ENCODE measurements at regions not wholly inside any gene's neighbourhood (a gene's known extent, or its start where the extent isn't known, plus 50 kb on each side); places are given as distances from the start of the nearest gene placed in this dataset.

DNA sequence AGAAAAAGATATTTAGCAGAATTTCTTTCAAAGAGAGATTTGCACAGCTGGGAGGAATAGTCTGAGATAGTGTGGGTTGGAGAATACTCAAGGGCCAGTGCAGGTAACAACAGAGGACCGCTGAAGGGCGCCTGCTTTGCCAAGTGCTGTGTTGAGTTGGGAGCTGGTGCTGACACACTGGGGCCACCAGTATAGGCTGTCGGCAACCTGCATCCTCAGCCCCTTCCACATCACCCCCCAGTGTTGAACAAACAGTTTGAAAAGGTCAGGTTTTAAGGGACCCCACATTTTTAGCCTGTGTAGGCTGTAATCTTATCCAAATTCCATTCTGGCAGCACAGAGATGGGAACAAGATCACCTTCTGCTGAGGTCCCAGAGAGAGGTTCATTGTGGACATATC is 96.6 kb downstream of the ABHD5 start:
- POLR2A ChIA-PET, result no interaction called here
- H3K9me3 ChIP-seq (ENCODE audit: control insufficient read depth, insufficient read depth, low read length), result peaks cover 5% of the 10 kb centered on the region
- no peak overlapping the region for H3K4me3 ChIP-seq (ENCODE audit: low read depth, low read length)
- TF ChIP-seq, protein P1, sequence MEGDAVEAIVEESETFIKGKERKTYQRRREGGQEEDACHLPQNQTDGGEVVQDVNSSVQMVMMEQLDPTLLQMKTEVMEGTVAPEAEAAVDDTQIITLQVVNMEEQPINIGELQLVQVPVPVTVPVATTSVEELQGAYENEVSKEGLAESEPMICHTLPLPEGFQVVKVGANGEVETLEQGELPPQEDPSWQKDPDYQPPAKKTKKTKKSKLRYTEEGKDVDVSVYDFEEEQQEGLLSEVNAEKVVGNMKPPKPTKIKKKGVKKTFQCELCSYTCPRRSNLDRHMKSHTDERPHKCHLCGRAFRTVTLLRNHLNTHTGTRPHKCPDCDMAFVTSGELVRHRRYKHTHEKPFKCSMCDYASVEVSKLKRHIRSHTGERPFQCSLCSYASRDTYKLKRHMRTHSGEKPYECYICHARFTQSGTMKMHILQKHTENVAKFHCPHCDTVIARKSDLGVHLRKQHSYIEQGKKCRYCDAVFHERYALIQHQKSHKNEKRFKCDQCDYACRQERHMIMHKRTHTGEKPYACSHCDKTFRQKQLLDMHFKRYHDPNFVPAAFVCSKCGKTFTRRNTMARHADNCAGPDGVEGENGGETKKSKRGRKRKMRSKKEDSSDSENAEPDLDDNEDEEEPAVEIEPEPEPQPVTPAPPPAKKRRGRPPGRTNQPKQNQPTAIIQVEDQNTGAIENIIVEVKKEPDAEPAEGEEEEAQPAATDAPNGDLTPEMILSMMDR (IDR thresholded peaks at IDR 0.05; ENCODE audit: low read depth, low read length), result no peak
- H3K27me3 ChIP-seq (ENCODE audit: control insufficient read depth, insufficient read depth, low read length), result peaks cover 12% of the 10 kb centered on the region
- DNase-seq (ENCODE audit: low read depth, low spot score), result no peak
- CTCF ChIA-PET, result no interaction called here
- H3K27ac ChIP-seq (ENCODE audit: low read depth, low read length), result no peak overlapping the region

DNA sequence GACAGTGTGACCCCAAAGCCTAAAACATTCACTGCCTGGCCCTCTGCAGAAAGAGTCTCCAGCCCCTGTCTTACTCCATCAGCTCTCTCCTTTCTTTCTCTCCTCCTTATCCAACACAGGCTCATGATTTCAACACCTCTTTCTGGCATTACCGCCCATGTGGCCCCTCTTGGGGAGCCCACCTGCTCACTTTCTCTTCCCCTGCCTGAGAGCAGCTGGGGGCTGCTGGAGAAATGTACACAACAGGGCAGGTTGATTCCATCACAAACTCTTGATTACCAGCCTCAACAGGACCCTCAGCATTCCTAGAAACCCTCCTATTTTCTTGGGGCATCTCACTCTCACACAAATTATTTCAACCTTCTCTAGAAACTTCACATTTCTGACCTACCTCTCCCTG is 98.3 kb downstream of the ABHD5 start:
- TF ChIP-seq, protein P1 (IDR thresholded peaks at IDR 0.05; ENCODE audit: low read depth, low read length), result no peak
- DNase-seq (ENCODE audit: low read depth, low spot score), result no peak
- Histone ChIP-seq H3K27ac (ENCODE audit: low read depth, low read length) (no peak overlapping the region), H3K27me3 (ENCODE audit: control insufficient read depth, insufficient read depth, low read length) (peaks cover 12% of the 10 kb centered on the region), H3K4me3 (ENCODE audit: low read depth, low read length) (no peak overlapping the region), H3K9me3 (ENCODE audit: control insufficient read depth, insufficient read depth, low read length) (peaks cover 5% of the 10 kb centered on the region)
- ChIA-PET POLR2A (no interaction called here), CTCF (no interaction called here)

DNA sequence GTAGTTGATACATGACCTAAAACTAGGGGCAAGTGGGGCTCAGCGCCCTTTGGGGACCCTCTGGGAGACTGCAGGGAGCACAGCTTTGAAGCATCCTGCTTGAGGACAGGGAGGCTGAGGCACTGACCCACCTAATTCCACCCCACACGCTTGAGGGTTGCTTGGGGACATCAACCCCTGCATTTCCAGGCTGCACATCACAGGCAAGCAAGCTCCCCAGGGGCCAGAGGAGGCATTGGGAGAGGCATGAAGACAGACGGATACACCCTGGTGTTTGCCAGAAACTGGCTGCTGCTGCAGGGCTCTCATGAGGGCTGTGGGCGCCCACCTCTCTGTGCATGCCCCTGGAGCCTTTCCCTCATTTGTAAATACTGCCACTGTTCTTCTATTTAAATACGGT is 99.3 kb downstream of the ABHD5 start:
- H3K9me3 ChIP-seq (ENCODE audit: control insufficient read depth, insufficient read depth, low read length), result no peaks in the 10 kb centered on the region
- ChIA-PET CTCF (no interaction called here), POLR2A (no interaction called here)
- no peak for DNase-seq (ENCODE audit: low read depth, low spot score)
- peaks cover 12% of the 10 kb centered on the region for H3K27me3 ChIP-seq (ENCODE audit: control insufficient read depth, insufficient read depth, low read length)
- no peak overlapping the region for H3K4me3 ChIP-seq (ENCODE audit: low read depth, low read length)
- H3K27ac ChIP-seq (ENCODE audit: low read depth, low read length), result no peak overlapping the region
- TF ChIP-seq, protein P1 (IDR thresholded peaks at IDR 0.05; ENCODE audit: low read depth, low read length), result no peak

DNA sequence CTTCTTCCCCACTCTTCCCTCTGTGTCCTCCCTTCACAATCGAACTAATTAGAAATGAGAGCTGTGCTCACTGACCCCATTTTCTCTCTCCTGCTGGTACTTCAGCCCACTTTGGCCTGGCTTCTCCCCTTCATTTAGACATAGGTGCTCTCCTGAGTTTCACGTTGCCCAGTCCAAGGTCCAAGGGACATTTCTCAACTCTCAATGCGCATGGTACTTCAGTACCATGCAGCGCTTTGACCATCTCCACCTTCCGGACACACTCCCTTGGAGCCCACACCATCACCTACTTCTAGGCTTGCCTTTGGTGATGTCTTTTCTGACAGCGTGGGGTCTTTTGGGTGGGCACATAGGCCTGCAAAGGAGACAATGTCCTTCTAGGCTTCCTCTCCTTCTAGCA is 99.7 kb downstream of the ABHD5 start:
- no peak for DNase-seq (ENCODE audit: low read depth, low spot score)
- ChIA-PET POLR2A (no interaction called here), CTCF (no interaction called here)
- Histone ChIP-seq H3K4me3 (ENCODE audit: low read depth, low read length) (no peak overlapping the region), H3K9me3 (ENCODE audit: control insufficient read depth, insufficient read depth, low read length) (no peaks in the 10 kb centered on the region), H3K27me3 (ENCODE audit: control insufficient read depth, insufficient read depth, low read length) (peaks cover 8% of the 10 kb centered on the region), H3K27ac (ENCODE audit: low read depth, low read length) (no peak overlapping the region)
- TF ChIP-seq, protein P1 (IDR thresholded peaks at IDR 0.05; ENCODE audit: low read depth, low read length), result no peak

DNA sequence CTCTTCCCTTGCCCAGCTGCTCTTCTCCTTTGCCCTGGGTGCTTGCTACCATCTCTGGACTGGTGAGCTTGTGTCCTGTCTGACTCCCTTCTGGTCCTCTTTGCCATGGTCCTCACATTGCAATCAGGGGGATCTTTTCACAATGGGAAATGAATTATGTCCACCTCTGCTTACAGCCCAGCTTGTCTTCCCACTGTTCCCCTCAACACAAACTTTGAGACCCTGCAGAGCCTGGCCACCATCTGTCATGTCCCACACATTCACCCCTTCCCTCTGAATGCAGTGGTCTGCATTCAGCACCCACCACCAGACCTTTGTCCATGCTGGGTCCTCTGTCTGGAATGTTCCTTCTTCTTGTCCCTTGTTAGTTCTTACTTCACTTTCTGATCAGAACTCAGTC is 100.5 kb downstream of the ABHD5 start:
- Histone ChIP-seq H3K27me3 (ENCODE audit: control insufficient read depth, insufficient read depth, low read length) (peaks cover 8% of the 10 kb centered on the region), H3K27ac (ENCODE audit: low read depth, low read length) (no peak overlapping the region), H3K9me3 (ENCODE audit: control insufficient read depth, insufficient read depth, low read length) (no peaks in the 10 kb centered on the region), H3K4me3 (ENCODE audit: low read depth, low read length) (no peak overlapping the region)
- CTCF ChIA-PET, result no interaction called here
- no peak for DNase-seq (ENCODE audit: low read depth, low spot score)
- TF ChIP-seq, protein P1 (IDR thresholded peaks at IDR 0.05; ENCODE audit: low read depth, low read length), result no peak
- POLR2A ChIA-PET, result no interaction called here

Data from AG04450 (cell line).